Activated T-cell treated with anti-CD3 and anti-CD28 coated beads for 1 hour (primary cell): ENCODE measurements at regions not wholly inside any gene's neighbourhood (a gene's known extent, or its start where the extent isn't known, plus 50 kb on each side); places are given as distances from the start of the nearest gene placed in this dataset.
"Not testable (repeated sequence)": the region's sequence is repeated elsewhere in the genome, so short reads cannot be mapped to it uniquely, and the experiment has no call there.

Experiments
- DNase-seq: peaks from one replicate; pipeline ENCODE4 v3.0.0-alpha.2; 2020; ENCODE audit warnings: low read depth

DNA sequence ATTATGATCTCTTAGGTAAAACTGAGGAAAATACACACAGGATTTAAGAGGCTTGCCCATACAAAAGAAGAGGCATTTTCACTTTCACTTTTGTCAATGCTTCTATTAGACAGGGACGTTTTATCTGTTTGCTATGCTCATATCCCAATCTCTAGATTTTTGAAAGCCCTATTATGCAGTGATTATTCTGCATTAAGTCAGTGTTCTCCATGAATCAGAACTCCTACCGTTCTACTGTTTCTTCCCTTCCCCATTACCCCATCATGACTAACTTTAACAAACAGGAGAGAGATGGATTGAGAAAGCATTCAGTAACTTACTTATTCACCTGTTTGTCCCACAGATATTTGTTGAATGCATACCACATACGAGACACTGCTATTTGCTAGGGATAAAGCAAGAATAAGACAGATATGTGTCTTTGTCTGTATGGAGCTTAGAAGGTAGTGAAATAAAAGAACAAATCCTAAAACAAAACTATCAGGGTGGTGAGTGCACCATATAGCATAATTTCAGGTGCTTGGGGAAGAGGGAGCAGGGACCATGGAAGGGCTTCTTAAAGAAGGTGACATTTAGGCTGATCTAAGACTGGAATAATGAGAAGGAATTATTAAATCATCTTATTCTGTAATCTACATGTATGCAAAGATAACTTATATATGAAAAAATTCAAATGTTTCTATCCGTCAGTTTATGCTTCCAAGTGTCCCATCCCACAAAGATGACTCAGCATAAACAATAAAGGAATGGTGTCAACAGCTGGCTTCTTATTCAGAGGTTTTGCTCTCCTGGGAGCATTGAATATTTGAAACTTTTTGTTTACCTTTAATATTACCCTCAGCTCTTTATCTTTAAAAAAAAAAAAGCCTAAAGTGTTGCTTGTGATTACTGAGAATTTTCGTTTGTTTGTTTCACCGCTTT lies 328.1 kb downstream of the HINT1 start:
- no peak for DNase-seq

DNA sequence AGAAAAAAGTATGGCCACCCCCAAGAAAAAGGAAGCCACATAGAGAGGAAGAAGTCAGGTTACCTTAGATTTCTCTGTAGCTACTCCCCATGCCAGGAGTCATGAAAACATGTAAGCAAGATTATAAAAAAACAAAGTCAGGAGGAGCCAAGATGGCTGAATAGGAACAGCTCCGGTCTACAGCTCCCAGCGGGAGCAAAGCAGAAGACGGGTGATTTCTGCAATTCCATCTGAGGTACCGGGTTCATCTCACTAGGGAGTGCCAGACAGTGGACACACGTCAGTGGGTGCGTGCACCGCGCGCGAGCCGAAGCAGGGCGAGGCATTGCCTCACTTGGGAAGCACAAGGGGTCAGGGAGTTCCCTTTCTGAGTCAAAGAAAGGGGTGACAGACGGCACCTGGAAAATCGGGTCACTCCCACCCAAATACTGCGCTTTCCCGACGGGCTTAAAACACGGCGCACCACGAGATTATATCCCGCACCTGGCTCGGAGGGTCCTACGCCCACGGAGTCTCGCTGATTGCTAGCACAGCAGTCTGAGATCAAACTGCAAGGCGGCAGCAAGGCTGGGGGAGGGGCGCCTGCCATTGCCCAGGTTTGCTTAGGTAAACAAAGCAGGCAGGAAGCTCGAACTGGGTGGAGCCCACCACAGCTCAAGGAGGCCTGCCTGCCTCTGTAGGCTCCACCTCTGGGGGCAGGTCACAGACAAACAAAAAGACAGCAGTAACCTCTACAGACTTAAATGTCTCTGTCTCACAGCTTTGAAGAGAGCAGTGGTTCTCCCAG lies 347.3 kb downstream of the HINT1 start:
- DNase-seq = not testable (repeated sequence)

DNA sequence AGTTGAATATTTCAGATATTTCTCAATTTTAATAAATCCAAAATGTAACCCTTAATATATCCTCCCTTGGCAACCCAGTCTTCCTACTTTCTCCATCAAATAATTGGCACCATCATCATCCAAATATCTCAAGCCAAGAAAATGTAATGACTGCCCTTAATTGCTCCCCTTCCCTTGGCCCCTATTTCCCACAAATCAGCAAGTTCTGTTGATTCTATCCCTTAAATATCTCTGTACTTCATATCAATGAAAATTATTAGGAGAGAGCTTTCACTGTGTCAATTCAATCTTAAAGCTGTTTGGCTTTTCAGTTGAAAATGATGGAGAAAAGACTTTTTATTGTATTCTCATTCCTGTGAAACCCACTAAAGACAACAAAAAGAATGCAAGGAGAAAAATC lies 349.8 kb downstream of the HINT1 start:
- DNase-seq = no peak

DNA sequence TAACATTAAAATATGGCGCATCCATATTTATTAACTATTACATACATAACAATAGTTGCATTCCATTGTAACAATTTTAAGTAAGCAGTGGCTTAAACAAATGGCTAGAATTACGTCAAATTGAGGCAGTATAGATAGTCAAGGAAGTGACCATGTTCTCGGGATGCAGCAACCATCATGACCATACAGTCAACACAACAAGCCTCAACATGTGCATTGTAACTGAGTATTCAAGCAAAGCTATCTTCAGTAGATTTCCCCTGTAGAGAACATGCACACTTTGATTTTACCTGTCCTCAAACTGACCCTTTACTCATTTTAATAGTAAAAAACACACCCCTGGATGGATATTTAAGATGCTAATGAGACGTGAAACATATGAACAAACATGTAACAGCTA lies 356.4 kb downstream of the HINT1 start:
- no peak for DNase-seq

DNA sequence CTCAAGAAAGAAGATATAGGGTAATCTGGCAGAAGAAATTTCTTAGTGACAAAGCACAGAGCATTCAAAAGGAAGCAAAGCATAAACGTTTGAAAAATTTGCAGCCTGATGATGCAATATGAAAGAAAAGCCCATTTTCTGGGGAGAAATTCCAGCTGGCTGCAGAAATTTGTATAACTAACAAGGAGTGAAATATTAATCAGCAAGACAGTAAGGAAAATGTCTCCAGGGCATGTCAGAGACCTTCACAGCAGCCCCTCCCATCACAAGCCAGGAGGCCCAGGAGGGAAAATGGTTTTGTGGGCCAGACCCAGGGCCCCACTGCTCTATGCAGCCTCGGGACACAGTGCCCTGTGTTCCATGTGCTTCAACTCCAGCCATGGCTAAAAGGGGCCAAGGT lies 359.4 kb downstream of the HINT1 start:
- DNase-seq = no peak

DNA sequence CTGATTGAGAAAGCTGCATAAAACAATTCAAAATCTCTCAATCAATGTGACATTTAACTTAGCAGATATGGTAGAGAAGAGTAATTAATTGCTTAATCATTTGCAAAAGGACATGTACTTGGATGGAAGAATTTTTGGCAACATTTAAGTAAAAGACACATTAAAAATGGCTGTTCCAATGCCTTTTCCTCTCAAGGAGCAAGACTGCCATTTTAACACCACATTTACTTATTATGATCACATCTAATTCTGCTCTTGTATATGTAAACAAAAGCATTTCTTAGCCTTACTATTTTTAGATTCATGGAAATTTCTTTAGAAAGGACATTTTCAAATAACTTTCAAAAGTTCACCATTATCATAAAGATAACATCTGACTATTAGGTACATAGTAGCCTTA lies 360.0 kb downstream of the HINT1 start:
- no peak for DNase-seq

DNA sequence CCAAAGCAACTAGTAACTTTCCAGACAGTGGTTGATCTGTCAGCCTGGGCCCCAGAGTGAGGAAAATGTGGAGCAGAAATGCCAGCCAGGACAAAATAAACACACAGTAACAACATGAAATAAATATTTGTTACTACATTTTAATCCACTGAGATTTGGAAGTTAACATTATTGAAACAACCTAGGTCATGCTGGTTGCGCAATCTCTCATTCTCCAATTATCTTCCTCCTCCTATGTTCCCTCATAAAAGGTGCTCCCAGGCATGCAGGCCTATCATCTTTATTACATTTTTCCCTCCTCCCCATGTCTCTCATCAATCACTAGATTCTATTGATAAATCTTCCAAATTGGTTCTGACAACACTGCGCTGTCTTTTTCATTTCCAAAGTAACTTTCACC lies 363.1 kb downstream of the HINT1 start:
- DNase-seq = no peak

DNA sequence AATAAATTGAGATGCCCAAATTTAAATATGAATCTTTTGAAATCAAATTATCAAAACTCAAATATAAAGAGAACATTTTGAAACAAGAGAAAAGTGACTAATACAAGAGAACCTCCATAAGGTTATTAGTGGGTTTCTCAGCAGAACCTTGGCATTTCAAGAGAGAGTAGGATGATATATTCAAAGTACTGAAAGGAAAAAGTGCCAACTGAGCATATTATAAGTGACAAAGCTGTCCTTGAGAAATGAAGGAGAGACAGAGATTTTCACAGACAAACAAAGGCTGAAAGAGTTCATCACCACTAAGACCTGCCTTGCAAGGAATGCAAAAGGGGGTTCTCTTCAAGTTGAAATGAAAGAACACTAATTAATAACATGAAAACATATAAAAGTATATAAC lies 366.0 kb downstream of the HINT1 start:
- no peak for DNase-seq

DNA sequence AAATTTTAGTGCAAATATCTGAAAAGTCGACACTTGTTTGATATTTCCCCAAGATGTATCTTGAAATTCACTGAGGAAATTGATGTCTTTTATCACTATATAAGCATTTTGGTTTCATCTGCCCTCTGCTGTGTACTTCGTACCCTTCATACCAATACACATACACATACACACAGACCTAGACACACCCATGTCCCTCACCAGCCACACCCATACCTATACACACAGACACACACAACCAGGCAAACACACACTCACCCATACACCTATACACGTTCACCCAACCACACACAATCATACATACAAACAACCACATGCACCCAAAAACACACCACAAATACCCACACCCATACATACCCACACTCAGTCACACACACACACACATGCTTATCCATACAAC lies 367.8 kb downstream of the HINT1 start:
- no peak for DNase-seq

DNA sequence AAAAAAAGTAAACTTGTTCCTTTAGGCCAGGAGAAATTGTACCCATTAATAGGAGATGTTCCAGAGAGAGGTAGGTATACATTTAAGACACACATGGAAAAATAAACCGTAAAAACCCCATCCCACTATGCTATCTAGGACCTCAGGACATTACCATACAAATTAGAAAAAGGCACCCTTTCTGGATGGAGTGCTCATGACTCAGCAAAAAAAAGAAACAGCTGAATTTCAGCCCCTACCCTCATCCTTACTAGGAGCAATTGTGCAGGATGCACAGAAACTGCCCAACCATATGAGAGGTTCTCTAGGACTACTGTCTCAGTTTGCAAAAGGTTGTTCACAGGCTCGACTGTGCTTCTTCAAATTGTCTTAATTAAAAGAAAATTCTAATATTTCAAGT lies 368.2 kb downstream of the HINT1 start:
- no peak for DNase-seq

DNA sequence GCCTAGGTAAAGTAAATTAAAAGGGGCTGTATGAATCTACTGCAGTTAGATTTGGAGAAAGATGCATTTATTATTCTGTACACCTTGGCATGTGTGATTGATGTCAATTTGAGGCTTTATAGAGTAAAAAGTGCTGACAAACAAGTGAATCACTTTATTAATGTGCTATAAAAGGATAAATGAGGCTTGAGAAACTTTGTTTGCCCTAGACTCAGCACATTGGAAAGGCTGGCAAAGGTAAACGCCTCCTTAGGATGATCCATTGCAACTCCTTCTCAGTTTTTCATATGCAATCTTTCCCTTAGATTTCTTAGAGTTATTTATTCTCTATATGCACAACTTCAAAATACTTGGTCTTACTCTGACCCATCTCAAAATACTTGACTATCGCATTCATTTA lies 369.0 kb downstream of the HINT1 start:
- no peak for DNase-seq

DNA sequence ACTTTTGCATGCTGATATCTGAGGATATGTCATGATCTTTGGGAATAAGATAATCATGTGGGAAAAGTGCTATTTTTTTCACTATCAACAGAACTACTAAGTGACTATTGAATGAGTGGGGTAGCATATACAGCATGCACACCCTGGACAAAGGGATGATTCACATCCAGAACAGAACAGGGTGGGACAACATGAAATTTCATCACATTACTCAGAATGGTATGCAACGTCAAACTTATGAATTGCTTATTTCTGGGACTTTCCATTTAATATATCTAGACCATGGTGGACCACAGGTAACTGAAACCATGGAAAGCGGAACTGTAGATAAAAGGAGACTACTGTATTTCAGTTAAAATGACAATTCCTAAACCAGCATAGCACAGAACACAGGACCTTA lies 370.0 kb downstream of the HINT1 start:
- no peak for DNase-seq

DNA sequence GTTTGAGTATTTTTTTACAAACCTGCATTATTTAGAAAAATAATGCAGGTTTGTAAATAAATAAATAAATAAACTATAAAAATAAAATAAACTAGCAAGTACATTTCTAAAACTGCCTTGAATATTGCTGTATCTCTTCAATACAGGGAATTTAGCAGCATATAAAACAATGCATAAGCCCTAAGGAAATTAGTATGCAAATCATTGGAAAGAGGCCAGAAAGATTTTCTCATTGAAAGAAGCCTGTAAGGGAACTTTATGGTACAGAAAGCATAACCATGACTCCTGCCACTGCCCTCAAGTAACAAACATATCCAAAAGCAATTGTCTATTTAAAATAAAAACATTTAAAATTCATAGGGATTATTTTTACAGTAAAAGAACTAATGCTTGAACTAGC lies 387.3 kb downstream of the HINT1 start:
- DNase-seq = no peak

DNA sequence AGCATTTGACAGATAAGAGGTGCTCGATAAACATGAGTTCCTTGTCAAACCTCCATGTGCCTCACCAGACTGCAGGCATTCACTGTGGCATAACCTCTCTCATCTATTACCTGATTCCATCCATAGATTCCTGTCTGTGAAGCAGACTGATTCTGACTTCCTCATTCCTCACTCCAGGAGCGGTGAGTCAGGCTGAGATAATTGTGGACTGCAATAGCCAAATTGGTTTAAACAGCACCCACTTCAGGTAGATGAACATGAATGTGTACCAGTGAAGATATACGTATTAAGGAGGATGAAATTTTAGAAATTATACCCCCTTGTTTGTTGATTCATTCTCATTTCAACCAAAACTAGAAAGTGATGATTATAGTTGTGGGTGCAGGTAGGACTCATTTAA lies 391.2 kb downstream of the HINT1 start:
- DNase-seq = no peak

DNA sequence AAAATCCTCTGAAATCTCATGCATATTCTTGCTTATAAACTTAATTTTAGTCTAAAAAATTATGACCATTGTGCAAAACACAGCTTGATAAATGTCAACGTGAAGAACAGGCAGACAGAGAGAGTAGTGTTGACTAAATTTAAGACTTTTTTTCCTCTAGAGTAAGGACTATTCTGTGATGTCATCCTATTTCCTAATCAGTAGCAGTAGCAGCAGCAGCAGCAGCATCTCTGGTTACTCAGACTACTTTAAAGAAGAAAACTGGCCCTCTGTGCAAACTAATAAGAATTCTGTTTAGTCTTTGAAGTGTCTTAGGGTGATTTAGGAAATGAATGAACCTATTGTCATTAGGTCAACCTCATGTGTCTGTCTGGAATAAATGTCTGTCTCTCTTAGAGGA lies 403.0 kb downstream of the HINT1 start:
- DNase-seq = no peak

DNA sequence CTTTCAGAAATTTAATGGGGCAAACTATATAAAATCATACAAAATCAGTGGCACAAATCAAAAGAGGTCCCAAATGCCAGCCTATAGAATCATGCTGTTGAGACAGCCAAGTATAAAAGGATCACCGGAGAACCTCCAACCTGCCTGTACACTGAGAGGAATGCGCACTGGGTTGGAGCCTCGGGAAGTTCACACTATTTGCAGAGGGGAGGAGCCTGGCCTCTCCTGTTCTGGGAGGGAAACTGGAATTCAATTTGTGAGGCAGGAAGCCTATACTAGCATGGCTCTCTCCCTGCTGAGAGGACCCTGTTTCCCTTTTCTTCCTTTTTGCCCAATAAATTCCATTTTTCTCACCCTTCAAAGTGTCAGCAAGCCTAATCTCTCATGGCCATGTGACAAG lies 406.0 kb downstream of the HINT1 start:
- no peak for DNase-seq

DNA sequence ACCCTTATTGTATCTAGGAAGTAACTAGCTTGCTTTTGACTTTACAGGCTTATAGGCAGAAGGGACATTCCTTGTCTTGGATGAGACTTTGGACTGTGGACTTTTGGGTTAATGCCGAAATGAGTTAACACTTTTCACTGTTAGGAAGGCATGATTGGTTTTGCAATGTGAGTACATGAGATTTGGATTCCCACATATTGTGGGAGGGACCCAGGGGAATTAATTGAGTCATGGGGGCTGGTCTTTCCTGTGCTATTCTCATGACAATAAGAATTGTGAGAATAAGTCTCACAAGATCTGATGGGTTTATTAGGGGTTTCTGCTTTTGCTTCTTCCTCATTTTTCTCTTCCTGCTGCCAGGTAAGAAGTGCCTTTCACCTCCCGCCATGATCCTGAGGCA lies 417.5 kb downstream of the HINT1 start:
- no peak for DNase-seq

DNA sequence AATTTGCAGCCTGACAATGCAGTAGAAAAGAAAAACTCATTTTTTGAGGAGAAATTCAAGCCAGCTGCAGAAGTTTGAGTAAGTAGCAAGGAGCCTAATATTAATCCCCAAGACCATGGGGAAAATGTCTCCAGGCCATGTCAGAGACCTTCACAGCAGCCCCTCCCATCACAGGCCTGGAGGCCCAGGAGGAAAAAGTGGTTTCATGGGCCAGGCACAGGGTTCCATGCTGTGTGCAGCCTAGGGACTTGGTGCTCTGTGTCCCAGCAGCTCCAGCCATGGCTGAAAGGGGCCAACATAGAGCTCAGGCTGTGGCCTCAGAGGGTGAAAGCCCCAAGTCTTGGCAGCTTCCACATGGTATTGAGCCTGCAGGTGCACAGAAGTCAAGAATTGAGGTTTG lies 418.4 kb downstream of the HINT1 start:
- DNase-seq = not testable (repeated sequence)

DNA sequence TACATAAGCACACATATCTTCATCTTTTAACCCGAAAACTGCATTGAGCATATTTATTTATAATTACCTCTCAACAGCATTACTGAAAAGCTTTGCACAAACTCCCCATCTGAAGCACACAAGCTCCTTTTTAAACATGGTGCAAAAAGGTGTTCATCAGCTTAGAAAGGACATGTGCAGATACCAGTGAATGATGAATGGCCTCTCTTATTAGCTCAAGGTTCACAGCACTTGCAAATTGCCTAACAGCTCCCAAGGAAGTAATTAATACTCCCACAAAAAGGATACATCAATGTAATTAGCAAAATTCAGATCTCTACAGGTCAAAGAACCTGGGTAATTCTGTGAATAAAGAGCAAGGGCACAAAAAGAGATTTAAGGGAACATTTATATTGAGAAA lies 422.0 kb downstream of the HINT1 start:
- DNase-seq = no peak

DNA sequence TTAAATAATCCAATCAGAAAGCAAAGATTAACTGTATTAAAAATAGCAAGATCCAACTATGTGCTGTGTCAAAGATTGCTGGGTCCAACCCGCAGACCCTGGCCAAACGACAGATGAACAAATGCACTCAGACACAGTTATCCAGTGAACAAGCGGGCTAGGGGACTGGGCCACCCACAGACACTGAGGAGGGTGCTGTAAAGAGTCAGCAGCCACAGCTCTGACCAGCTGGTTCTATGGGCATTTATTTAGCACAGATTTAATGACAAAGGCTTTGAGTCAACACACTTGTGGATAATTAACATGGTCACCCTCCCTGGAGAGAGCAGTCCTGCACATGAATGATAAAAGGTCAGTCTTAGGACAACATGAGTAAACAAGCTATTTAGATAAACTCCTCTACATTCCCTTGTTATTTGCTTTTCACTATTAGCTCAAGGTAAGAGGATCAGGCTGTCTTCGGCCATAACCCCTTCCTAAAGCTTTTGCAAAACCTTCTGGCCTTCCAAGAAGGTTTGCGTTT lies 424.9 kb downstream of the HINT1 start:
- DNase-seq = no peak

DNA sequence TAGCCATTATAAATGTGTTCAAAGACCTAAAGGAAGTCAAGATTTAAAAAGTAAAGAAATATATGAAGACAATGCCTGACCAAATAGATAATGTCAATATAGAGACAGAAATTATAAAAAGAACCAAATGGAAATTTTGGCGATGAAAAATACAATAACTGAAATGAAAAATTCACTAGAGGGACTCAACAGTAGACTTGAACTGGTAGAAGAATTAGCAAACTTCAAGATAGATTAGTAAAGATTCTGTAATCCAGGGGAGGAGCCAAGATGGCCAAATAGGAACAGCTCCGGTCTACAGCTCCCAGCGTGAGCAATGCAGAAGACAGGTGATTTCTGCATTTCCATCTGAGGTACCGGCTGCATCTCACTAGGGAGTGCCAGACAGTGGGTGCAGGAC lies 433.2 kb downstream of the HINT1 start:
- no peak for DNase-seq

DNA sequence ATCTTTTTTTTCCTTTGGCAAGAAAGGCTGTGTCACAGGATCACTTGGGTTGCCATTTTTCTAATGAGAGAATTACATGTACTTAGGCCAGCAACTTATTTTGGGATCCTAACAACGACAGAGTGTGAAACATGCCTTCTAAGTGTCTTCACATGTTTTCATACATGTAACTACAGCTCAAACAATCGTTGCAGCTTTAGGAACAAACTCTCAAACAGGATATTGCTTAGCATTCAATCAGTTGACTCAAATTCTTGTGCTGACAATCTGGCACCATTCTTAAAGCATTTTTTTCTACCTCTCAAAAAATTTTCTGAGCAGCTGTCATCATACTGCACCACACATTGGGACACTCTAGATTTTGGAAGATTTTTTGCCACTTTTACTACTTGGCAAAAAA lies 435.5 kb downstream of the HINT1 start:
- DNase-seq = no peak

DNA sequence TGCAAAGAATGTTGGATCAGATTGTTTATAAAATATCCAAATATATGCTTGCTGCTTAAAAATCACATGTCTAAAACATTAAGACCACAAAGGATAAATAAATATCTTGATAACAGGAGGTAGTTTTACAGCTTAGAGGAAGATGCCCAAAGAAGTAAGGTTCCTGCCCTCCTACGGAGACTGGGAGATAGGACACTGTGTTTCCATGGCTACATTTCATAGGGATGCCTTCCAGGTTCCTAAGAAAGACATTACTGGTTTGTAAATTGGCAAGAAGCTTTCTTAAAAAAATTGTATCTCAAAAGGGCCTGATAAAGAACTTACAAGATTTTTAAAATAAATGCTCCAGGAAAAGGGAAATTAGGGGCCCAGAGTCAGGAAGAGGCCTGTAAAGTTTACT lies 437.2 kb downstream of the HINT1 start:
- no peak for DNase-seq
